ENCODE measurements at regions not wholly inside any gene's neighbourhood (a gene's known extent, or its start where the extent isn't known, plus 50 kb on each side); places are given as distances from the start of the nearest gene placed in this dataset.

DNA sequence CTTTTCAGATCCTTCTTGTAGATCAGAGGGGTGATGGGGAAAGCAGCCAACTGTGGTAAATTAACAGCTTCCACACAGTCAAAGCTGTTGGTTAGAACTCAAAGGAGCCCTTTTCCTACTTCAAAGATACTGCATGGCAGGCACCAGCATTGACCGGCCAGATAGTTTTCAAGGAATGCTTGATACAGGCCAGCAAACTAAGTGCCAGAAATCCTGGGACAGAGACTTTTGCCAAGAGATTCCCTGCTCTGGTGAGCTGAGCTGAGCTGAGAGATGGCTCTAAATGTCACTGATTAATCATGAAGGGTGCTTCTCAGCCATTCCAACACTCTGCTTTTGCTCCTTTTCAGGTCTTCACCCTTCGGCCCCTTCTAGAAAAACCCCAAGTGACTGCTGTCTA lies 131.6 kb upstream of the MED14 start:
- Histone ChIP-seq H3K4me1 (ENCODE audit: control insufficient read depth, extremely low read depth, insufficient read depth, low read length) (peaks cover 12% of the 10 kb centered on the region), H3K4me3 (ENCODE audit: control insufficient read depth in 2 of 3, extremely low read depth in 1 of 3, insufficient read depth in 2 of 3, low read depth in 1 of 3, low read length in 3 of 3) (no peak overlapping the region), H3K9ac (ENCODE audit: control insufficient read depth, extremely low read depth, insufficient read depth, low read length) (no peak overlapping the region), H2AFZ (ENCODE audit: control insufficient read depth, low read length) (no peak overlapping the region), H3K27me3 (ENCODE audit: control insufficient read depth, extremely low read depth, insufficient read depth, low read length) (no peaks in the 10 kb centered on the region), H3K36me3 (ENCODE audit: control insufficient read depth in 2 of 2, extremely low read depth in 1 of 2, insufficient read depth in 2 of 2, low read length in 2 of 2) (no peaks in the 10 kb centered on the region), H3K4me2 (ENCODE audit: control insufficient read depth, extremely low read depth, insufficient read depth, low read depth, low read length) (no peak overlapping the region), H3K9me1 (ENCODE audit: control insufficient read depth, extremely low read depth, insufficient read depth, low read length) (no peaks in the 10 kb centered on the region), H3K79me2 (ENCODE audit: control insufficient read depth, insufficient read depth, low read length) (no peaks in the 10 kb centered on the region), H4K20me1 (ENCODE audit: control insufficient read depth, extremely low read depth, insufficient read depth, low read length) (no peaks in the 10 kb centered on the region), H3K9me3 (ENCODE audit: control insufficient read depth, low read depth, low read length) (no peaks in the 10 kb centered on the region), H3K27ac (ENCODE audit: control insufficient read depth, insufficient read depth, low read length) (no peak overlapping the region)
- no peak for TF ChIP-seq EZH2 (IDR thresholded peaks at IDR 0.05; ENCODE audit: low read length)
- TF ChIP-seq, protein P1, sequence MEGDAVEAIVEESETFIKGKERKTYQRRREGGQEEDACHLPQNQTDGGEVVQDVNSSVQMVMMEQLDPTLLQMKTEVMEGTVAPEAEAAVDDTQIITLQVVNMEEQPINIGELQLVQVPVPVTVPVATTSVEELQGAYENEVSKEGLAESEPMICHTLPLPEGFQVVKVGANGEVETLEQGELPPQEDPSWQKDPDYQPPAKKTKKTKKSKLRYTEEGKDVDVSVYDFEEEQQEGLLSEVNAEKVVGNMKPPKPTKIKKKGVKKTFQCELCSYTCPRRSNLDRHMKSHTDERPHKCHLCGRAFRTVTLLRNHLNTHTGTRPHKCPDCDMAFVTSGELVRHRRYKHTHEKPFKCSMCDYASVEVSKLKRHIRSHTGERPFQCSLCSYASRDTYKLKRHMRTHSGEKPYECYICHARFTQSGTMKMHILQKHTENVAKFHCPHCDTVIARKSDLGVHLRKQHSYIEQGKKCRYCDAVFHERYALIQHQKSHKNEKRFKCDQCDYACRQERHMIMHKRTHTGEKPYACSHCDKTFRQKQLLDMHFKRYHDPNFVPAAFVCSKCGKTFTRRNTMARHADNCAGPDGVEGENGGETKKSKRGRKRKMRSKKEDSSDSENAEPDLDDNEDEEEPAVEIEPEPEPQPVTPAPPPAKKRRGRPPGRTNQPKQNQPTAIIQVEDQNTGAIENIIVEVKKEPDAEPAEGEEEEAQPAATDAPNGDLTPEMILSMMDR (optimal IDR thresholded peaks at IDR 0.05 in 1 of 3, IDR thresholded peaks at IDR 0.05 in 1 of 3, conservative IDR thresholded peaks at IDR 0.05 in 1 of 3; ENCODE audit: extremely low read depth in 1 of 3, insufficient read depth in 2 of 3, low read length in 3 of 3) = no peak
- no peak for DNase-seq (ENCODE audit: low read depth, low spot score)
- peak; percentile 53 for FAIRE-seq
- dilution Hi-C loops (cut with MboI; ENCODE audit: extremely low pct_ligation_motif_present, low sequenced_read_pairs) = no loop called here

DNA sequence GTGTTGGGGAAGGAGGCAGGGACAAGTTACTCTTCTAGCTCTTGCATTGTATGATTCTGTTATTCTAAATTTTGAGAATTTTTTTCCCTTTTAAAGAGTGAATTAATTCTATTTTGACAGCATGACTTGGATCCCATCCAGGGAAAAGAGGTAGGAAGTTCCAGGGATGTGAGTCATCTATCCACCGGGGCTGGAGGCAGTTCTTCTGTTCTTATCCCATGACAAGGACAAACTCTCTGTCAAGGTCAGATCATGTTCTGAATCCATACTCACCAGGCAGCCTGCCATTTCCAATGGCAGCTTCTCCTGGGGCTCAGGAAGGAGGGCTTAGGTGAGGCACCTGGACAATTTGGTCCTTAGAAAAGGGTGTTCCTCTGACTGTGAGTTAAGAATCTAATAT lies 132.0 kb upstream of the MED14 start:
- H3K27ac ChIP-seq (ENCODE audit: control insufficient read depth, insufficient read depth, low read length) = no peak overlapping the region
- DNase-seq (ENCODE audit: low read depth, low spot score) (peak; percentile 36), FAIRE-seq (peak; percentile 53)
- H2AFZ ChIP-seq (ENCODE audit: control insufficient read depth, low read length) = no peak overlapping the region
- TF ChIP-seq EZH2 (IDR thresholded peaks at IDR 0.05; ENCODE audit: low read length) = no peak
- TF ChIP-seq, protein P1 (optimal IDR thresholded peaks at IDR 0.05 in 1 of 3, IDR thresholded peaks at IDR 0.05 in 1 of 3, conservative IDR thresholded peaks at IDR 0.05 in 1 of 3; ENCODE audit: extremely low read depth in 1 of 3, insufficient read depth in 2 of 3, low read length in 3 of 3) = no peak
- no peaks in the 10 kb centered on the region for H3K79me2 ChIP-seq (ENCODE audit: control insufficient read depth, insufficient read depth, low read length)
- no peak overlapping the region for H3K4me3 ChIP-seq (ENCODE audit: control insufficient read depth in 2 of 3, extremely low read depth in 1 of 3, insufficient read depth in 2 of 3, low read depth in 1 of 3, low read length in 3 of 3)
- H3K27me3 ChIP-seq (ENCODE audit: control insufficient read depth, extremely low read depth, insufficient read depth, low read length) = no peaks in the 10 kb centered on the region
- no peaks in the 10 kb centered on the region for H4K20me1 ChIP-seq (ENCODE audit: control insufficient read depth, extremely low read depth, insufficient read depth, low read length)
- H3K36me3 ChIP-seq (ENCODE audit: control insufficient read depth in 2 of 2, extremely low read depth in 1 of 2, insufficient read depth in 2 of 2, low read length in 2 of 2) = no peaks in the 10 kb centered on the region
- dilution Hi-C loops (cut with MboI; ENCODE audit: extremely low pct_ligation_motif_present, low sequenced_read_pairs) = no loop called here
- no peak overlapping the region for H3K9ac ChIP-seq (ENCODE audit: control insufficient read depth, extremely low read depth, insufficient read depth, low read length)
- H3K4me1 ChIP-seq (ENCODE audit: control insufficient read depth, extremely low read depth, insufficient read depth, low read length) = peaks cover 12% of the 10 kb centered on the region
- no peak overlapping the region for H3K4me2 ChIP-seq (ENCODE audit: control insufficient read depth, extremely low read depth, insufficient read depth, low read depth, low read length)
- H3K9me3 ChIP-seq (ENCODE audit: control insufficient read depth, low read depth, low read length) = no peaks in the 10 kb centered on the region
- H3K9me1 ChIP-seq (ENCODE audit: control insufficient read depth, extremely low read depth, insufficient read depth, low read length) = no peaks in the 10 kb centered on the region

Data from keratinocyte (primary cell).